HG03139 (cell line): ENCODE measurements at regions not wholly inside any gene's neighbourhood (a gene's known extent, or its start where the extent isn't known, plus 50 kb on each side); places are given as distances from the start of the nearest gene placed in this dataset.

Source experiments
- ATAC-seq: cut with Tn5 transposase; IDR thresholded peaks from one replicate; pipeline ENCODE4 v1.9.1; 2021; ENCODE audit not compliant: unreplicated experiment

DNA sequence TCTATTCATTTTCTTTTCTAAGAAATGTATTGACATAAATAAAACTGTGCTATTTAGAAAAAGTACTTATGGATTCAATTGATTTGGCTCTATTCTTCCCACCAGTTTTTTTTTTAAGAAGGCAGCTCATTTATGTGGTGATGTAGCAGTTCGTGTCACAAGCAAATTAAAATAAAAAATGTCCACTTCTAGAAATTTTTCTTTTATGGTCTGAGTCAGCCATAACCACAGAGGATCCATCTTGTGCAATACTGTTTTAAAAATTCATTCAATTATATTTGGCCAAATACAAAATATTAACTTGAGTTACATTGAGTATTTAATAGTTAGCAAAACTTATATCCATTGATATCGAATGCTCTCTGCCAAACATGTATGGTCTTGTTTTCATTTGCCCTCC is 207.9 kb upstream of the FAT1 start:
- no peak for ATAC-seq

GRCh38 chr4:186932196-186932595 is 208.5 kb upstream of the FAT1 start:
- no peak for ATAC-seq

GRCh38 chr4:186932631-186933187 is 209.1 kb upstream of the FAT1 start:
- no peak for ATAC-seq

- no peak for ATAC-seq
Observed at GRCh38 chr4:186934244-186934643, 210.6 kb upstream of the FAT1 start.

DNA sequence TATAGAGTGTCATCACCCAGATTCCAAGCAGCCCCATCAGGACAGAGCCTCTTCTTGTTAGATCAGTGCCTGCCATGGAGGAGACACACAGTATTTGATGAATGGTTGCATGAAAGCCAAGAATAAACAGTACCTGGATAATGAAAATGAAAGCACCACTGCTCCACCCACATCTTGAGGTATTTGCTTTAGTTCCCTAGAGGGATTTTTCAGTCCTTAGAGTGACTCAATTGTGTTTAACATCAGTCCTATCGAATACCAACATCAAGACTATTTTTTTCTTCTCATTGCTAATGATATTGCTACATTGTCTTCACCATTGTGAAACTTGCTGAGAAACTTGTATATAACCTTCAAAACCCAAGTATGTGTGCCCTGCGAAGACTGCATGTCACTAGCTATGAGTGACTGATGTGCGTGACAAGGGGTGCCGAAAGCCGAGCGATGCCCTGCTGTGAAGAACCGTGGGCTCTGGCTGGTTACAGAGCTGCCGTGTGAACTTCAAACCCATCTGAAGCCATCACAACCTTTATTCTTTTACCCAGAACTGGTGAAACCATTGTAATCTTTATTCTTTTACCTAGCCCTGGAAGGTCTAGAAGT is 211.3 kb upstream of the FAT1 start:
- no peak for ATAC-seq

- no peak for ATAC-seq
Observed at GRCh38 chr4:186935901-186936300, 212.2 kb upstream of the FAT1 start.

GRCh38 chr4:186936496-186937375 is 213.1 kb upstream of the FAT1 start:
- ATAC-seq = no peak

- ATAC-seq = no peak
Observed at GRCh38 chr4:186939226-186939625, 215.6 kb upstream of the FAT1 start.

DNA sequence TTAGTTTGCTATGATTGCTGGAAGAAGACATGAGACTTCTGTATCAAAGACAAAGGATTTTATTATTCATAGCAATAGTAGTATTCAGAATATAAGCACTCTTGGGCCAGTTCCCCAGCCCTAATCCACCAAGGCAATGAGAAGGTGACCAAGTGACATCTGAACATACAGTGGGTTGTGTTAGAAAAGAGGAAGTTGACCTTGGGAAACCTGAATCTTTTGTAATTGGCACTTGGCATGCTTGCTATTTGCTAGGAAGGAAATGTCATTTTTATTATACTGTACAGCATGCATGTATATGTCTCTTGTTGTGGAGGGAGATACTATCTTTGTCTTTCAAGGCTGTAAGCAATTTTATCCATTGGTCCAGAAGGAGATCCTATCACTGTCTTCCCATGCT is 216.1 kb upstream of the FAT1 start:
- ATAC-seq = no peak

DNA sequence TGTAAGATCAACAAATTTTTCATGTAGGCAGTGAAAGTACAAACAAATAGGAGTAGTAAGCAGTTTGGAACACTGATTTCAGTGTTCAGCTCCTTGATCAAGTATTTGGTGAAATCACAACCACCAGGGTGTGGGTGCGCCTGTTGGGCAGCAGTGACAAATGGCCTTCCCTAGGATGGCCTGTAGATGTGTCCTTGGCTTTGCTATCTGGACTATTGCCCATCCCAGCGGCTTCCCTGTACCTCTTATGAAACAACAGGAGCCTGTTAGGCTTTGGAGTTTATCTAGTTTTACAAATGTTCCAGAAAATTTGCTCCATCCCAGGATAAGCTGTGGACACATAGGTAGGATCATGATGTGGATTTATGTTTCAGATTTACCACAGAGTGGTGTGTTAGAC is 216.8 kb upstream of the FAT1 start:
- ATAC-seq = no peak

- no peak for ATAC-seq
Observed at GRCh38 chr4:186942758-186943377, 219.2 kb upstream of the FAT1 start.

DNA sequence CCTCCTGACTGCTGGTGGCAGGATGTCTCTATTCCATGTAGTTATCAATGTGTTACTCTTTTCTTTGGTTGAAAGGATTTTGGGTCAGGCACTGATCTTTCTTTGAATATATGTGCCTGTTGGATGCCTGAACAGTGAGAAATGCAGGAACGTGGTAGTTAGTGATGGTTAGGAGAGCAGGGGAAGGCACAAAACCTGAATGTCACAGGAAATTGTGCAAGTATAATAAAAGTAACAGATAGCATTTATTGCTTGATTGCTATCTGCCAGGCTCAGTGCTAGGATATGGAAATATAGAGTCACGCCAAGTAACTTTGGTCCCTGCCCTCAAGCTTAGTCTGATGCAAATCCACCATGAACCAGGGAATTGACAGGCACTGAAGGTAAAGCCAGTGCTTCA is 219.8 kb upstream of the FAT1 start:
- no peak for ATAC-seq

DNA sequence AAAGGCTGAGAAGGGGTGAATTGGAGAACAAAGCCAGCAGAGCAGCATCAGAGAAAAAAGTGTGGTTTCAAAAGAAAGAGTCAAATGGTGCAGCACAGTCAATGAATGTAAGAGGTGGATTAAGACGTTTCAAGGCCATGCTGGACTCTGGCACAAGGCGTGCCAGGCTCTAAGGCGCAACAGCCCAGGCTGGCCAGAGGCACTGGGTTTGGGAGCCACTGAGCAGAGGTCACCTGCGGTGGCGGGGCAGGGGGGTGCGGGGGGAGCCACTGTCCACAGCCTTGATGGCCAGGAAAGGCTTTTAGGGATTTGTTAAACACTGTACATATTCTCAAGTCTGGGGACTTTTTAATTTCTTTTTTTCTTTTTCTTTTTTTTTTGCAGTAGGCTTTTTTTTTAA is 222.5 kb upstream of the FAT1 start:
- ATAC-seq = no peak

DNA sequence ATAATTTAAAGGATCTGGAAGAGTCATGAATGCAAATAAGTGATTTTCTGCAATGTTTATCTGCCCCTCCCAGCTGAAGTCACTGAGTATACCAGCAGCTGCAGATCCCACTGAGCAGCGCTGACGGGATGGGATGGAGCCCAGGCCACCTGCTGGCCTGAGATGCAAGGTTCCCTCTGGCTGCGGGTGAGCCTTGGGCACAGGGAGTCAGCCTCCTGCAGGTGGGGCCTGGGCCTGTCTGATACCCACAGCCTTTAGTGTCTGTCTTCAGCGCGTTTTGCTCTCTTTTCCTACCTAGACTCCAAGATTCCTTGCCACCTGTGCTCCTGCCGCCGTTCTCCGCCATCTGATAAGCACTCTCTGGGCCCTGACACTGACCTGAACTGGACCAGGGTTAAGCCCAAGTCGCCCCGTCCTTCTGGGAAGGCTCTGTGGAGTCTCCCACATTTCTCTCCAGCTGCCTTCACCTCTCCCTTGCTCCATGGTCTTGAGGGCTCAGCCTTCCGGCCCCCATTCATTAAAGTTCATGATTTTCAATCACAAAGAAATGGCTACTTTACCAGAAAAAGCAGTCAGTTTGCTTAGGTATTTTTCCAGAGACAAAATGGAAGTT is 223.1 kb upstream of the FAT1 start:
- ATAC-seq = no peak

DNA sequence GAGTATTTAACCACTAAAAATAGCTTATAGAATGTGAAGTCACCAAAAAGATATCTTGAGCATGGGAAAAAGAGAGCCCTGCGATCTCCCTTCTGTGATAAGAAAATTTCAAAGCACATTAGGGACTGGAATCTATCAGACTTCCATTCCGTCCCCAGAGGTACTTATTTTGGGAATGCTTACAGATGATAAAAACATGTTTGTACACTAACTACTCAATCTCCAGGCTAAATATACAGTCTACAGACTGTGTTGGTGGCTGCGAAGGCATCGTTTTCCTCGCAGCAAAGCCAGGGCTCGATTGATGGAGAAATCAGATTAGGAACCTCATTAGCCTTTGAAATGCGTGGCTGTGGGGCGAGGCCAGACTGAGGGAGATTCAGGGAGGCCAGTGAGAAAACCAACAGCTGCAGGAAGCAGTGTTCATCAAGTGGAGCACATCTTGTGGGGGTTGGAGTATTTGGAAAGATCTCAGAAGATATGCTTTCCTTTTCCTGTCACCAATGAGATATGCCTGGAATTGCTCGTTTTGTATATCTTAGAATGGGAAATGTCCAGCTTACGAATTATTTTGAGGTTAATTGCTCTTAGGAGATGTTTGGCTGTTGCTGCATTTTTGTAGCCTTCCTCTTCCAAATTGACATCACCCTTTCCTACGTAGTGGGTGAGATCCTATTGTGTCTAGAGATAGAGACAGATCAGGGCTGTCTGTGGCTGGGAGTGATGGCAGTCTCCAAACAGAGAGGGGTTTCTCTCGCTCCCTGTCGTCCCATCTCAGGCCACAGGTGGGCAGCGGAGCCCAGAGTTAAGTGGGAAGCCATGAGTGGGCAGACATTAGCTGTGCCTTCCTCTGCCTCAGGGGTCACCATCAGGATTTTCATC is 224.9 kb upstream of the FAT1 start:
- ATAC-seq = no peak

DNA sequence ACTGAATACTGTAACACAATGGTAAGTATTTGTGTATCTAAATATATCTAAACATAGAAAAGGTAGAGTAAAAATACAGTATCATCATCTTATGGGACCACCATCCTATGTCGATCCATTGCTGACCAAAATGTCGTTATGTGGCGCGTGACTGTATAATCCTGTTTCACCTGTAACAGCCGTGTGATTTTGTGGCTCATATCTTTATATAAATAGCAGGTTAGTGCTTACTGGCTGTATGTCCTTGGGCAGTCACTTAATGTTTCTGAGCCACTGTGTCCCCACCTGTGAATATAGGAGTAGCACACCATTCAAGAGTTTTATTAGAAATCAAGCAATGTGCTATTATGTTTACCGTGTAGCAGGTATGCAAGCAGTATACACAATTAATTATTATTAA is 226.2 kb upstream of the FAT1 start:
- ATAC-seq = no peak

DNA sequence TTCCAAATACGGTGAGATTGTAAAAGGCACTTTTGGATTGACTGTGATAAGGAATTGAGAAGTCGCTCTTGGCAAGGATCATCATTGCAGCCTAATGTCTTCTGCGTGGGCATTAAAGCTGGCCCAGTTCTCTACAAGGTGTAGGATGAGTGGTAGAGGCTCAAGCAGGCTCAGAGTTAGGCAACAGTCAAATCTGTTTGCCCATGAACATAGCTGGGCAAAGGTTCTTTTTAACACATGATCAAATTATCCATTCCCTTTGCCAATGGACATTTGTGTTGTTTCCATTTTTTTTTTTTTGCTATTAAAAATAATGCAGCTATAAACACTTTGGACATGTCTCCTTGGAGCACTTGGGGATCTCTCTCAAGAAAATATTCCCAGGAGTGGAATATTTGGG is 229.1 kb upstream of the FAT1 start:
- no peak for ATAC-seq

GRCh38 chr4:186953599-186954260 is 230.1 kb upstream of the FAT1 start:
- no peak for ATAC-seq

- no peak for ATAC-seq
Observed at GRCh38 chr4:186954509-186954908, 230.9 kb upstream of the FAT1 start.

GRCh38 chr4:186954956-186955355 is 231.3 kb upstream of the FAT1 start:
- ATAC-seq = no peak
